Mesenchymal stem cell (in vitro differentiated cells and primary cell): ENCODE measurements at regions not wholly inside any gene's neighbourhood (a gene's known extent, or its start where the extent isn't known, plus 50 kb on each side); places are given as distances from the start of the nearest gene placed in this dataset. TPM values are rescaled to one million over a fixed set of nuclear protein-coding genes. Genes with fewer than 3 reads are reported as not detected.

ENCODE experiments used
- DNase-seq: peaks from one replicate; pipeline ENCODE4 v3.0.0-alpha.2; 2013
- H2AFZ ChIP-seq: one replicate; pipeline ENCODE4 v1.6.1; 2013; ENCODE audit warnings: low read depth, mild to moderate bottlenecking, control low read depth, inconsistent platforms, low read length, moderate library complexity
- H2AK5ac ChIP-seq: 2 replicates; pipeline ENCODE4 v1.6.1; 2013; ENCODE audit warnings: low read length, moderate library complexity, mild to moderate bottlenecking, inconsistent platforms; ENCODE audit not compliant: severe bottlenecking
- H2BK120ac ChIP-seq: one replicate; pipeline ENCODE4 v1.6.1; 2013; ENCODE audit warnings: low read depth, mild to moderate bottlenecking, inconsistent platforms, low read length, moderate library complexity
- H2BK12ac ChIP-seq, 2 experiments: one replicate each; pipeline ENCODE4 v1.6.1; 2013; ENCODE audit warnings: inconsistent platforms in 2 of 2, low read length in 2 of 2, mild to moderate bottlenecking in 2 of 2, moderate library complexity in 2 of 2, control low read depth in 1 of 2
- H2BK15ac ChIP-seq: one replicate; pipeline ENCODE4 v1.6.1; 2013; ENCODE audit warnings: mild to moderate bottlenecking, low read depth, inconsistent platforms; ENCODE audit not compliant: poor library complexity, severe bottlenecking
- H2BK5ac ChIP-seq: 2 replicates; pipeline ENCODE4 v1.6.1; 2013; ENCODE audit warnings: low read depth, mild to moderate bottlenecking, low read length, control low read depth, inconsistent platforms; ENCODE audit not compliant: poor library complexity, severe bottlenecking
- H3K14ac ChIP-seq, 2 experiments: one replicate each; pipeline ENCODE4 v1.6.1; 2013; ENCODE audit warnings: inconsistent platforms in 2 of 2, low read length in 2 of 2, control low read depth in 1 of 2, mild to moderate bottlenecking in 1 of 2, moderate library complexity in 1 of 2
- H3K18ac ChIP-seq, 2 experiments: one replicate each; pipeline ENCODE4 v1.6.1; 2013; ENCODE audit warnings: inconsistent platforms in 2 of 2, low read length in 2 of 2, control low read depth in 1 of 2, low read depth in 1 of 2, mild to moderate bottlenecking in 1 of 2
- H3K23ac ChIP-seq, 2 experiments: one replicate each; pipeline ENCODE4 v1.6.1; 2013; ENCODE audit warnings: inconsistent platforms in 2 of 2, low read length in 2 of 2, mild to moderate bottlenecking in 2 of 2, moderate library complexity in 2 of 2, control low read depth in 1 of 2
- H3K27ac ChIP-seq: 2 replicates; pipeline ENCODE4 v1.5.1; 2013; ENCODE audit warnings: mild to moderate bottlenecking, moderate library complexity, low read length, control low read depth, inconsistent platforms; ENCODE audit not compliant: poor library complexity, severe bottlenecking
- H3K27me3 ChIP-seq, 2 experiments: 2 replicates each; pipeline versions ENCODE4 v1.6.1 to v1.7.0; 2013; ENCODE audit warnings: low read length in 2 of 2, mild to moderate bottlenecking in 2 of 2, moderate library complexity in 2 of 2, control low read depth in 1 of 2, inconsistent platforms in 1 of 2; ENCODE audit not compliant: control insufficient read depth in 1 of 2, insufficient read depth in 1 of 2
- H3K36me3 ChIP-seq, 2 experiments: 2 replicates each; pipeline versions ENCODE4 v1.6.1 to v1.7.0; 2013; ENCODE audit warnings: low read length in 2 of 2, control low read depth in 1 of 2, inconsistent platforms in 1 of 2, low read depth in 1 of 2, mild to moderate bottlenecking in 1 of 2; ENCODE audit not compliant: insufficient read depth in 2 of 2, control insufficient read depth in 1 of 2
- H3K4ac ChIP-seq, 2 experiments: one replicate each; pipeline ENCODE4 v1.6.1; 2013; ENCODE audit warnings: inconsistent platforms in 2 of 2, low read length in 2 of 2, mild to moderate bottlenecking in 2 of 2, moderate library complexity in 2 of 2, control low read depth in 1 of 2, low read depth in 1 of 2
- H3K4me1 ChIP-seq: 2 replicates; pipeline ENCODE4 v1.6.1; 2013; ENCODE audit warnings: low read depth, low read length, control low read depth; ENCODE audit not compliant: control insufficient read depth, insufficient read depth
- H3K4me2 ChIP-seq: 2 replicates; pipeline ENCODE4 v1.6.1; 2013; ENCODE audit warnings: low read length, mild to moderate bottlenecking, inconsistent platforms; ENCODE audit not compliant: poor library complexity, severe bottlenecking
- H3K4me3 ChIP-seq, 2 experiments: 2 replicates each; pipeline versions ENCODE4 v1.5.1 to v1.7.0; 2013; ENCODE audit warnings: low read length in 2 of 2, mild to moderate bottlenecking in 2 of 2, control low read depth in 1 of 2, low read depth in 1 of 2; ENCODE audit not compliant: insufficient read depth in 1 of 2
- H3K79me1 ChIP-seq: replicated peaks from 2 replicates; pipeline ENCODE4 v1.6.1; 2013; ENCODE audit warnings: mild to moderate bottlenecking, control low read depth, low read length, inconsistent platforms; ENCODE audit not compliant: poor library complexity, severe bottlenecking
- H3K9ac ChIP-seq: 2 replicates; pipeline ENCODE4 v1.7.0; 2013; ENCODE audit warnings: mild to moderate bottlenecking, low read length, moderate library complexity
- H3K9me3 ChIP-seq: 2 replicates; pipeline ENCODE4 v1.7.0; 2013; ENCODE audit warnings: mild to moderate bottlenecking, low read length; ENCODE audit not compliant: control insufficient read depth
- H4K8ac ChIP-seq: one replicate; pipeline ENCODE4 v1.6.1; 2013; ENCODE audit warnings: inconsistent platforms, mild to moderate bottlenecking, low read length, moderate library complexity
- H4K91ac ChIP-seq: one replicate; pipeline ENCODE4 v1.6.1; 2013; ENCODE audit warnings: mild to moderate bottlenecking, low read length, inconsistent platforms
- WGBS: methylation state at CpG from one replicate; pipeline ENCODE4 v1.1.7; 2013; ENCODE audit warnings: mixed read lengths; 5-methylcytosine and 5-hydroxymethylcytosine counted together
- small RNA-seq: library from polyadenylated mRNA; stranded (forward); fragments of <200 nt; extraction: miRNeasy Mini kit (QIAGEN cat#:217004); gene quantifications from one replicate; pipeline ENCODE3, GENCODE V24; 2013; ENCODE audit warnings: low read depth

DNA sequence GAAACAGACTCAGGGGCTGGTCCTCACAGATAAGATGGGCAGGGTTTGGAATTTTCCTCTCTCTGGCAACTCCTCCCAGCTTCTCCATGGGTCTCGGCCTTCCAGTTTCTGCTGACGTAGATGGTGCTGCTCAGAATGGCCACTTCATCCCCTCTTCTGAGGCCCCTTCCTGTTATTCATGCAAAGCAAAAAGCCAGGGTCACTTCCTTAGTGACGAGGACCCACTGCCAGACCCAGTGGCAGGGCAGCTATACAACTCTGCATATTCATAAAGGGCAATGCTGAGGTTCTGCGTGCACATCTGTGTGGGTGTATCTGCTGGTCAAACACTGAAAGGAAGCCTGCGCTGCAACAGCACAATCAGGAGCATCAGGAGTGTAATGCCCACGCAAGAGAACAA lies 108.8 kb downstream of the WSCD1 start:
- Histone ChIP-seq H3K27me3 (peaks cover 0 to 25% of the 10 kb centered on the region in 2 experiments), H3K4me1 (peaks cover 1% of the 10 kb centered on the region), H3K27ac (no peak overlapping the region), H3K14ac (no peak overlapping the region), H3K9ac (no peak overlapping the region), H3K18ac (no peak overlapping the region), H2AFZ (no peak overlapping the region), H3K23ac (no peak overlapping the region), H3K4me3 (no peak overlapping the region), H4K91ac (no peak overlapping the region), H3K4ac (no peak overlapping the region), H3K79me1 (no peaks in the 10 kb centered on the region), H2BK12ac (no peak overlapping the region), H2BK5ac (no peak overlapping the region), H2BK15ac (no peak overlapping the region), H4K8ac (no peak overlapping the region), H2AK5ac (no peak overlapping the region), H3K9me3 (no peaks in the 10 kb centered on the region), H2BK120ac (no peak overlapping the region), H3K4me2 (no peak overlapping the region), H3K36me3 (no peaks in the 10 kb centered on the region)
- 61% methylated on average over 6 of the region's 6 CpGs for WGBS
- no peak for DNase-seq

DNA sequence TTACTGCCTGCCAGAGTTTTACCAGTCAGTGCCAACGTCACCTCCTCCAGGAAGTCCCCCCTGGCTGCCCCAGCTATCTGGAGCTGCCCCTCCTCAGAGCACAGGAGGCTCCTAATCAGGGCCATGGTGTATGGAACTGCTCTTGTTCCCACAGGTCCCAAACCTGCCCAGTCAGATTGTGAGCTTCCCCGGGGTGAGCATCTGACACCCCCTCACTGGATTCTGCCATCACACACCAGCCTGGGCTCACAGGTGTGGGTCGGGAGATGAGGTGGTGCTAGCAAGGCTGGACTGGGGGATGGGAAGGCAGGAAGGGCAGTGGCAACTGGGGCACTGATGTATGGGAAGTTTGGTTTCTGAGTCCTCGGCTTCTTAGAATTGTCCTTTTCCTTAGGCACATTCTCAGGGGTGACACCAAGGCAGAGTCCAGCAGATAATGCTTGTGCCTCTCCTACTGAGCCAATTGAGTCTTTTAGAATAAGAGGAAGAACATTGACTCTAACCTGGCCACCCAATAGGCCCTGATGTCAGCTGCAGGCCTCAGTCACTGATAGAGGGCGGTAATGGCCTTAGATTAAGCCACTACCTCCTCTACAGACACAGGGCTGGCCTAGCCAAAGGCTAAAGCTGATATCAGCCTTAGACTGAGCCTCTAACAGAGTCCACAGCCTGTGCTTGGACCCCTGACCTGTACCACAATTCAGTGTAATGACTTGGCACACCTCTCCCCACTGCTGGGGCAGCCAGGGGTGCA lies 107.9 kb downstream of the WSCD1 start:
- Histone ChIP-seq H2AK5ac (no peak overlapping the region), H4K91ac (no peak overlapping the region), H3K18ac (no peak overlapping the region), H3K4me2 (no peak overlapping the region), H3K36me3 (no peaks in the 10 kb centered on the region), H3K4me3 (no peak overlapping the region), H3K79me1 (no peaks in the 10 kb centered on the region), H3K4ac (no peak overlapping the region), H3K27me3 (peaks cover 0 to 26% of the 10 kb centered on the region in 2 experiments), H3K9me3 (no peaks in the 10 kb centered on the region), H2BK15ac (no peak overlapping the region), H3K4me1 (peaks cover 1% of the 10 kb centered on the region), H2BK120ac (no peak overlapping the region), H4K8ac (no peak overlapping the region), H3K23ac (no peak overlapping the region), H3K14ac (peak overlapping the region in 1 of 2 experiments; percentile 3), H2BK12ac (no peak overlapping the region), H3K9ac (no peak overlapping the region), H2AFZ (no peak overlapping the region), H2BK5ac (no peak overlapping the region), H3K27ac (no peak overlapping the region)
- WGBS: 68% methylated on average over 5 of the region's 5 CpGs
- no peak for DNase-seq

Small RNAs in the stretch of these regions (small RNA-seq; reads per million reads assigned to genes)
- not detected for gene RNU6-1264P
